ENCODE measurements at regions not wholly inside any gene's neighbourhood (a gene's known extent, or its start where the extent isn't known, plus 50 kb on each side); places are given as distances from the start of the nearest gene placed in this dataset.

GRCh38 chr6:140736231-140736630, 1361.8 kb upstream of the CITED2 start:
- no peak overlapping the region for H3K4me3 ChIP-seq (ENCODE audit: low read depth, low read length)
- DNase-seq (ENCODE audit: low read depth): no peak
- TF ChIP-seq CTCF (IDR thresholded peaks at IDR 0.05; ENCODE audit: low read depth, low read length): no peak
- TF ChIP-seq MYC (IDR thresholded peaks at IDR 0.05; ENCODE audit: low read depth, low read length): no peak
- TF ChIP-seq POLR2A (IDR thresholded peaks at IDR 0.05; ENCODE audit: extremely low read depth, insufficient read length): no peak
- TF ChIP-seq, protein P1, sequence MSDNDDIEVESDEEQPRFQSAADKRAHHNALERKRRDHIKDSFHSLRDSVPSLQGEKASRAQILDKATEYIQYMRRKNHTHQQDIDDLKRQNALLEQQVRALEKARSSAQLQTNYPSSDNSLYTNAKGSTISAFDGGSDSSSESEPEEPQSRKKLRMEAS (IDR thresholded peaks at IDR 0.05; ENCODE audit: low read depth, low read length): no peak

- no peak for DNase-seq (ENCODE audit: low read depth)
- H3K4me3 ChIP-seq (ENCODE audit: low read depth, low read length): no peak overlapping the region
- no peak for TF ChIP-seq MYC (IDR thresholded peaks at IDR 0.05; ENCODE audit: low read depth, low read length)
- no peak for TF ChIP-seq POLR2A (IDR thresholded peaks at IDR 0.05; ENCODE audit: extremely low read depth, insufficient read length)
- no peak for TF ChIP-seq CTCF (IDR thresholded peaks at IDR 0.05; ENCODE audit: low read depth, low read length)
- TF ChIP-seq, protein P1 (IDR thresholded peaks at IDR 0.05; ENCODE audit: low read depth, low read length): no peak
Observed at GRCh38 chr6:140732991-140733390, 1358.5 kb upstream of the CITED2 start.

DNA sequence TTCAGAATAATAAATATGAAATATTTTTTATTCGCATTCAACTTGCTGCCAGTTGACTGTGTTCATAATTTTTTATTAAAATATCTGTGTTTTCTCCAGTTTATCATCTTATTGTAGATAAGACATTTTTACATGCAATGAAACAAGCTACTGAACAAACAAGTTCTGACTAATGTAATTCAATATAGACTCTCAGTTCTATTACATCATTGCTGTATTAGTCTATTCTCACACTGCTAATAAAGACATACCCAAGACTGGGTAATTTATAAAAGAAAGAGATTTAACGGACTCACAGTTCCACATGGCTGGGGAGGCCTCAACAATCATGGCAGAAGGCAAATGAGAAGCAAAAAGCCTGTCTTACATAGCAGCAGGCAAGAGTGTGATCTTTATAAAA, 1357.7 kb upstream of the CITED2 start:
- no peak overlapping the region for H3K4me3 ChIP-seq (ENCODE audit: low read depth, low read length)
- no peak for DNase-seq (ENCODE audit: low read depth)
- TF ChIP-seq, protein P1 (IDR thresholded peaks at IDR 0.05; ENCODE audit: low read depth, low read length): no peak
- TF ChIP-seq POLR2A (IDR thresholded peaks at IDR 0.05; ENCODE audit: extremely low read depth, insufficient read length) (no peak), CTCF (IDR thresholded peaks at IDR 0.05; ENCODE audit: low read depth, low read length) (no peak), MYC (IDR thresholded peaks at IDR 0.05; ENCODE audit: low read depth, low read length) (no peak)

GRCh38 chr6:140731741-140732140, 1357.3 kb upstream of the CITED2 start:
- H3K4me3 ChIP-seq (ENCODE audit: low read depth, low read length): no peak overlapping the region
- TF ChIP-seq CTCF (IDR thresholded peaks at IDR 0.05; ENCODE audit: low read depth, low read length): no peak
- no peak for TF ChIP-seq MYC (IDR thresholded peaks at IDR 0.05; ENCODE audit: low read depth, low read length)
- DNase-seq (ENCODE audit: low read depth): no peak

DNA sequence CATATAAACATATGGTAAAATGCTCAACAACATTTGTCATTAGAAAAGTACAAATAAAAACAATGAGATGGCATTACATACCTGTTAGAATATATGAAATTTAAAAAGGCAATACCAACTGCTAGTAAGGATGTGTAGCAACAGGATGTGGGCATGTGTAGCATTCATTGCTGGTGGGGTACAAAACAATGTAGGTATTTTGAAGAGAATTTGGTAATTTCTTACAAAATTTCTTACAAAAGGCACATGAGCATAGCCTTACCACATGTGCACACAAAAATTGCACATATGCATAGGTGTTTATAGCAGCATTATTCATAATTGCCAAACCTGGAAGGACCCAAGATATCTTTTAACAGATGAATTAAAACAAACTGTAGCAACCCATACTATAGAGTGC, 1355.1 kb upstream of the CITED2 start:
- TF ChIP-seq MYC (IDR thresholded peaks at IDR 0.05; ENCODE audit: low read depth, low read length): no peak
- TF ChIP-seq, protein P1 (IDR thresholded peaks at IDR 0.05; ENCODE audit: low read depth, low read length): peak; percentile 16; the same call in 1 of the 2 replicates
- peak; percentile 17 for DNase-seq (ENCODE audit: low read depth)
- no peak overlapping the region for H3K4me3 ChIP-seq (ENCODE audit: low read depth, low read length)

GRCh38 chr6:140718021-140718420, 1343.6 kb upstream of the CITED2 start:
- no peak overlapping the region for H3K4me3 ChIP-seq (ENCODE audit: low read depth, low read length)
- DNase-seq (ENCODE audit: low read depth): no peak
- TF ChIP-seq POLR2A (IDR thresholded peaks at IDR 0.05; ENCODE audit: extremely low read depth, insufficient read length): no peak

GRCh38 chr6:140713495-140713894, 1339.0 kb upstream of the CITED2 start:
- TF ChIP-seq CTCF (IDR thresholded peaks at IDR 0.05; ENCODE audit: low read depth, low read length) (no peak), POLR2A (IDR thresholded peaks at IDR 0.05; ENCODE audit: extremely low read depth, insufficient read length) (no peak), MYC (IDR thresholded peaks at IDR 0.05; ENCODE audit: low read depth, low read length) (no peak)
- TF ChIP-seq, protein P1 (IDR thresholded peaks at IDR 0.05; ENCODE audit: low read depth, low read length): no peak

More at GRCh38 chr6:140713495-140713894, 1339.0 kb upstream of the CITED2 start:
- H3K4me3 ChIP-seq (ENCODE audit: low read depth, low read length): no peak overlapping the region
- no peak for DNase-seq (ENCODE audit: low read depth)
